CD14-positive monocyte (primary cell): ENCODE measurements at regions not wholly inside any gene's neighbourhood (a gene's known extent, or its start where the extent isn't known, plus 50 kb on each side); places are given as distances from the start of the nearest gene placed in this dataset.

Experiments used
- DNase-seq, 3 donors: peaks; one replicate each; pipeline ENCODE4 v3.0.0-alpha.2; 2011 to 2022
- H2AFZ ChIP-seq: 2 replicates; pipeline ENCODE4 v1.6.0; 2012; ENCODE audit warnings: mild to moderate bottlenecking, low read depth, low read length, inconsistent platforms; ENCODE audit not compliant: insufficient read depth, poor library complexity, severe bottlenecking
- H3K27ac ChIP-seq, 2 donors: 1 replicate in 1 of 2; 2 replicates in 1 of 2; pipeline ENCODE4 v1.5.1; 2012 to 2013; ENCODE audit warnings: low read length in 2 of 2, control low read depth in 1 of 2, inconsistent platforms in 1 of 2, low read depth in 1 of 2, mild to moderate bottlenecking in 1 of 2
- H3K27me3 ChIP-seq, 2 donors: one replicate each; pipeline versions ENCODE4 v1.6.0 to v1.6.1; 2011 to 2013; ENCODE audit warnings: low read length in 2 of 2; ENCODE audit not compliant: control insufficient read depth in 2 of 2, insufficient read depth in 2 of 2
- H3K36me3 ChIP-seq, 2 donors: replicated peaks in 1 of 2; 1 replicate in 1 of 2; 2 replicates in 1 of 2; pipeline versions ENCODE4 v1.5.1 to v1.6.1; 2012 to 2013; ENCODE audit warnings: low read length in 2 of 2, control low read depth in 1 of 2, inconsistent platforms in 1 of 2, mild to moderate bottlenecking in 1 of 2; ENCODE audit not compliant: insufficient read depth in 2 of 2, control insufficient read depth in 1 of 2
- H3K4me1 ChIP-seq, 2 donors: 1 replicate in 1 of 2; 2 replicates in 1 of 2; pipeline versions ENCODE4 v1.5.1 to v1.6.1; 2012 to 2013; ENCODE audit warnings: low read length in 2 of 2, control low read depth in 1 of 2, inconsistent platforms in 1 of 2, mild to moderate bottlenecking in 1 of 2, moderate library complexity in 1 of 2; ENCODE audit not compliant: insufficient read depth in 2 of 2, control insufficient read depth in 1 of 2
- H3K4me2 ChIP-seq: replicated peaks from 2 replicates; pipeline ENCODE3; 2012; ENCODE audit warnings: low read length, moderate library complexity, mild to moderate bottlenecking; ENCODE audit not compliant: poor library complexity, severe bottlenecking; ENCODE audit errors: extremely low read depth
- H3K4me3 ChIP-seq, 3 experiments: fragments of 200-600 bp in 1 of 3; sonication (generic) in 1 of 3; replicated peaks in 1 of 3; 1 replicate in 2 of 3; 2 replicates in 1 of 3; pipeline ENCODE4 v1.5.1; 2011 to 2013; ENCODE audit warnings: low read length in 3 of 3, mild to moderate bottlenecking in 3 of 3, control low read depth in 2 of 3, low read depth in 2 of 3, inconsistent platforms in 1 of 3, moderate library complexity in 1 of 3
- H3K79me2 ChIP-seq: 2 replicates; pipeline ENCODE4 v1.6.0; 2012; ENCODE audit warnings: mild to moderate bottlenecking, control low read depth, inconsistent platforms, low read length, moderate library complexity; ENCODE audit not compliant: insufficient read depth
- H3K9ac ChIP-seq: 2 replicates; pipeline ENCODE4 v1.6.0; 2017; ENCODE audit warnings: low read length, mild to moderate bottlenecking; ENCODE audit not compliant: insufficient read depth, poor library complexity, severe bottlenecking
- H3K9me3 ChIP-seq, 2 donors: replicated peaks in 1 of 2; 1 replicate in 1 of 2; 2 replicates in 1 of 2; pipeline versions ENCODE4 v1.5.1 to v1.6.1; 2012 to 2013; ENCODE audit warnings: low read length in 2 of 2, control low read depth in 1 of 2; ENCODE audit not compliant: control insufficient read depth in 1 of 2, insufficient read depth in 1 of 2
- H4K20me1 ChIP-seq: 2 replicates; pipeline ENCODE4 v1.6.0; 2012; ENCODE audit warnings: mild to moderate bottlenecking, low read length, control low read depth, moderate library complexity; ENCODE audit not compliant: insufficient read depth
- H3K27ac Mint-ChIP-seq, 7 donors: one replicate each; pipeline ENCODE4 v1.8.0; 2020; ENCODE audit warnings: mild to moderate bottlenecking in 7 of 7, mixed read lengths in 7 of 7, moderate library complexity in 6 of 7, inconsistent platforms in 2 of 7
- H3K27me3 Mint-ChIP-seq, 3 donors: one replicate each; pipeline ENCODE4 v1.8.0; 2021 to 2022; ENCODE audit warnings: low read depth in 3 of 3, mild to moderate bottlenecking in 3 of 3, mixed read lengths in 3 of 3, moderate library complexity in 3 of 3, inconsistent platforms in 1 of 3
- H3K36me3 Mint-ChIP-seq, 2 donors: one replicate each; pipeline ENCODE4 v1.8.0; 2020; ENCODE audit warnings: mixed read lengths in 2 of 2, inconsistent platforms in 1 of 2, mild to moderate bottlenecking in 1 of 2
- H3K4me1 Mint-ChIP-seq: one replicate; pipeline ENCODE4 v1.8.0; 2020; ENCODE audit warnings: mild to moderate bottlenecking, mixed read lengths
- H3K4me3 Mint-ChIP-seq, 2 donors: one replicate each; pipeline ENCODE4 v1.8.0; 2020; ENCODE audit warnings: mild to moderate bottlenecking in 2 of 2, mixed read lengths in 2 of 2, moderate library complexity in 1 of 2
- H3K9me3 Mint-ChIP-seq, 7 donors: one replicate each; pipeline ENCODE4 v1.8.0; 2020 to 2022; ENCODE audit warnings: mixed read lengths in 7 of 7, mild to moderate bottlenecking in 6 of 7, moderate library complexity in 6 of 7, inconsistent platforms in 2 of 7
- WGBS: methylation state at CpG from one replicate; pipeline ENCODE4 v1.1.5; 2013; ENCODE audit warnings: missing lambda C conversion rate; ENCODE audit not compliant: insufficient coverage; 5-methylcytosine and 5-hydroxymethylcytosine counted together
- intact Hi-C, 2 donors: fragments of 100-400 bp; cut with micrococcal nuclease; formaldehyde crosslinking; loops; one replicate each; pipeline versions ENCODE4 v1.15.0 to v1.15.1; 2023
- TF ChIP-seq, protein P1 (sequence below): fragments of 200-600 bp; IDR thresholded peaks from one replicate; pipeline ENCODE4 v1.8.0; 2022; ENCODE audit warnings: antibody characterized with exemption, mild to moderate bottlenecking

DNA sequence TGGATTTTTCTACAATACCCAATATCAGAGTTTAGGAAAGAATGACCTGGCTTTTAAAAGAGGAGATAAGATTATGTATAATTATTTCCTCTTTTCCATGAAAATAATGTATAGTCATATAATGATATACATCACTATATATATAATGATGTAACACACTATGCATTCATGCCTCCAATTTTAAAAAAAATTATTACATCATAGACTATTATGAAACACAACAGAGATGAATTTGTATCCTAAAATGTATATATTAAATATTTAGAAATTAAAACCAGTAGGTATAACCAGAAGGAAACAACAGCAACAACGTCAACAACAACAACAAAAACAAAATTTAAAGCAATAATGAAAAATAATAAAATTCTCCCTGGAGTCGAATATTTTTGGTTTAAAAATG, 1856.5 kb upstream of the CDH6 start:
- intact Hi-C loops = no loop called here
- no peak overlapping the region for H3K4me3 Mint-ChIP-seq
- no peak overlapping the region for H3K4me3 ChIP-seq
- no peaks in the 10 kb centered on the region for H3K79me2 ChIP-seq
- peaks cover 0 to 10% (median 2%) of the 10 kb centered on the region in 7 donors for H3K9me3 Mint-ChIP-seq
- H3K4me1 Mint-ChIP-seq = no peaks in the 10 kb centered on the region
- no peaks in the 10 kb centered on the region for H3K27me3 ChIP-seq
- no CpG with 5 or more reads among the region's 2 CpGs for WGBS
- no peaks in the 10 kb centered on the region for H4K20me1 ChIP-seq
- H3K9me3 ChIP-seq = peaks cover 0 to 6% of the 10 kb centered on the region in 2 donors
- H3K4me2 ChIP-seq = no peak overlapping the region
- H3K27me3 Mint-ChIP-seq = no peaks in the 10 kb centered on the region
- no peaks in the 10 kb centered on the region for H3K4me1 ChIP-seq
- no peak overlapping the region for H2AFZ ChIP-seq
- no peaks in the 10 kb centered on the region for H3K36me3 Mint-ChIP-seq
- no peaks in the 10 kb centered on the region for H3K36me3 ChIP-seq
- DNase-seq = no peak
- H3K27ac Mint-ChIP-seq = no peak overlapping the region
- H3K9ac ChIP-seq = no peak overlapping the region
- H3K27ac ChIP-seq = no peak overlapping the region
- TF ChIP-seq, protein P1, sequence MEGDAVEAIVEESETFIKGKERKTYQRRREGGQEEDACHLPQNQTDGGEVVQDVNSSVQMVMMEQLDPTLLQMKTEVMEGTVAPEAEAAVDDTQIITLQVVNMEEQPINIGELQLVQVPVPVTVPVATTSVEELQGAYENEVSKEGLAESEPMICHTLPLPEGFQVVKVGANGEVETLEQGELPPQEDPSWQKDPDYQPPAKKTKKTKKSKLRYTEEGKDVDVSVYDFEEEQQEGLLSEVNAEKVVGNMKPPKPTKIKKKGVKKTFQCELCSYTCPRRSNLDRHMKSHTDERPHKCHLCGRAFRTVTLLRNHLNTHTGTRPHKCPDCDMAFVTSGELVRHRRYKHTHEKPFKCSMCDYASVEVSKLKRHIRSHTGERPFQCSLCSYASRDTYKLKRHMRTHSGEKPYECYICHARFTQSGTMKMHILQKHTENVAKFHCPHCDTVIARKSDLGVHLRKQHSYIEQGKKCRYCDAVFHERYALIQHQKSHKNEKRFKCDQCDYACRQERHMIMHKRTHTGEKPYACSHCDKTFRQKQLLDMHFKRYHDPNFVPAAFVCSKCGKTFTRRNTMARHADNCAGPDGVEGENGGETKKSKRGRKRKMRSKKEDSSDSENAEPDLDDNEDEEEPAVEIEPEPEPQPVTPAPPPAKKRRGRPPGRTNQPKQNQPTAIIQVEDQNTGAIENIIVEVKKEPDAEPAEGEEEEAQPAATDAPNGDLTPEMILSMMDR = no peak

DNA sequence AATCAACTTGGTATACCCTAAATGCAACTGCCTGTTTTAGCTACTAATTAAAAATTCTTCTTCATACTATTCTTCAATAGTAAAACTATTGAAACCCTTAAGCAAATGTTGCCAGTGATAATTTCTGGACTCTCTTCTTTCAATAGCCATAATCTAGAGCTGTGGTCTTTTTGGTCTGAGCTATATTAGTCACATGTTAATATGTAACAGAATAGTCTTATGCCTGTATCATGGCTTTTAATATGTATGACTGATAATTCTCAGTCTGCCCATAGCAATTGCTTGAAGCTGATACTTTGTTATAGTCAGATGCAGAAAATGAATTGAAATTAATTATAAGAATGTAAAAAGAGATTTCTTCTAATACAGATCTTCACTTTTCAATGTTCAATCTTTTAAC, 1871.9 kb upstream of the CDH6 start:
- intact Hi-C loops = no loop called here
- DNase-seq = no peak
- no peaks in the 10 kb centered on the region for H3K27me3 ChIP-seq
- no peak overlapping the region for H3K9ac ChIP-seq
- TF ChIP-seq, protein P1 = no peak
- Mint-ChIP-seq H3K4me3 (no peak overlapping the region), H3K27me3 (no peaks in the 10 kb centered on the region), H3K9me3 (peaks cover 0 to 5% (median 0%) of the 10 kb centered on the region in 7 donors), H3K36me3 (no peaks in the 10 kb centered on the region), H3K4me1 (no peaks in the 10 kb centered on the region), H3K27ac (no peak overlapping the region)
- H3K4me1 ChIP-seq = no peaks in the 10 kb centered on the region
- H2AFZ ChIP-seq = no peak overlapping the region
- H4K20me1 ChIP-seq = no peaks in the 10 kb centered on the region
- no peaks in the 10 kb centered on the region for H3K79me2 ChIP-seq
- H3K4me2 ChIP-seq = no peak overlapping the region
- no peak overlapping the region for H3K4me3 ChIP-seq
- no peak overlapping the region for H3K27ac ChIP-seq
- no peaks in the 10 kb centered on the region for H3K36me3 ChIP-seq
- peaks cover 0 to 6% of the 10 kb centered on the region in 2 donors for H3K9me3 ChIP-seq
